Liver (tissue), 3 donors: ENCODE measurements at regions not wholly inside any gene's neighbourhood (a gene's known extent, or its start where the extent isn't known, plus 50 kb on each side); places are given as distances from the start of the nearest gene placed in this dataset.

Source experiments
- CTCF ChIP-seq: fragments of 150-350 bp; IDR thresholded peaks from 2 replicates; pipeline ENCODE4 v1.5.1; 2017; ENCODE audit warnings: improper control_type of control experiment, low read depth, low read length; ENCODE audit not compliant: missing input control
- FOXA1 ChIP-seq: IDR thresholded peaks from 2 replicates; pipeline ENCODE4 v1.6.1; 2016; ENCODE audit warnings: antibody characterized with exemption
- JUND ChIP-seq, 2 donors: IDR thresholded peaks; 2 replicates each; pipeline ENCODE4 v1.6.1; 2016; ENCODE audit warnings: antibody characterized with exemption in 2 of 2
- MAX ChIP-seq: IDR thresholded peaks from 2 replicates; pipeline ENCODE4 v1.6.1; 2016; ENCODE audit warnings: antibody characterized with exemption
- RAD21 ChIP-seq, 2 donors: IDR thresholded peaks; 2 replicates each; pipeline ENCODE4 v1.6.1; 2016; ENCODE audit warnings: antibody characterized with exemption in 2 of 2, mild to moderate bottlenecking in 2 of 2
- donor health status: healthy.
- donor health status: healthy.

- TF ChIP-seq CTCF: no peak
- TF ChIP-seq JUND (IDR thresholded peaks at IDR 0.05): no peak
- no peak for TF ChIP-seq MAX
- TF ChIP-seq FOXA1: no peak
- TF ChIP-seq RAD21 (IDR thresholded peaks at IDR 0.05): no peak
These were observed 91.3 kb downstream of the DUSP6 start for GRCh38 chr12:89260841-89261637.
